Upper lobe of left lung (tissue), 6 donors: ENCODE measurements at regions not wholly inside any gene's neighbourhood (a gene's known extent, or its start where the extent isn't known, plus 50 kb on each side); places are given as distances from the start of the nearest gene placed in this dataset.

ENCODE experiments used
- ATAC-seq, 2 donors: fragments of 200-7000 bp; cut with Tn5 transposase; one replicate each; pipeline ENCODE4 v1.9.1; 2022; ENCODE audit warnings: mild to moderate bottlenecking in 2 of 2, moderate library complexity in 2 of 2; ENCODE audit not compliant: low FRiP score in 2 of 2
- DNase-seq, 2 donors: peaks; one replicate each; pipeline ENCODE4 v3.0.0-alpha.2; 2019 to 2020
- H3K27ac ChIP-seq, 4 donors: fragments of 200-600 bp; sonication (generic); one replicate each; pipeline ENCODE4 v1.5.1; 2016 to 2019
- H3K27me3 ChIP-seq, 4 donors: fragments of 200-600 bp; sonication (generic); one replicate each; pipeline ENCODE4 v1.5.1; 2017 to 2019
- H3K36me3 ChIP-seq, 4 donors: fragments of 200-600 bp; sonication (generic); one replicate each; pipeline ENCODE4 v1.5.1; 2016 to 2019
- H3K4me1 ChIP-seq, 4 donors: fragments of 200-600 bp; sonication (generic); one replicate each; pipeline ENCODE4 v1.5.1; 2018 to 2019
- H3K4me3 ChIP-seq, 4 donors: fragments of 200-600 bp; sonication (generic); one replicate each; pipeline ENCODE4 v1.5.1; 2017 to 2019; ENCODE audit warnings: mild to moderate bottlenecking in 2 of 4, moderate library complexity in 1 of 4
- H3K9me3 ChIP-seq, 4 donors: fragments of 200-600 bp; sonication (generic); one replicate each; pipeline ENCODE4 v1.5.1; 2018 to 2019
- EP300 ChIP-seq, 4 donors: sonication (generic); formaldehyde crosslinking; IDR thresholded peaks; one replicate each; pipeline ENCODE4 v1.5.1; 2017; ENCODE audit warnings: antibody characterized with exemption in 4 of 4, control low read depth in 2 of 4
- POLR2A ChIP-seq, 4 donors: fragments of 450-650 bp; IDR thresholded peaks; one replicate each; pipeline ENCODE4 v1.5.1; 2016 to 2017; ENCODE audit warnings: antibody characterized with exemption in 4 of 4, mild to moderate bottlenecking in 2 of 4
- POLR2AphosphoS5 ChIP-seq, 2 donors: sonication (generic); formaldehyde crosslinking; IDR thresholded peaks; one replicate each; pipeline ENCODE4 v1.5.1; 2017; ENCODE audit warnings: antibody characterized with exemption in 2 of 2
- WGBS, 2 donors: methylation state at CpG; one replicate each; pipeline ENCODE4 v1.1.5; 2017 to 2018; 5-methylcytosine and 5-hydroxymethylcytosine counted together
- TF ChIP-seq, protein P1 (sequence below), 6 experiments: fragments of 450-650 bp in 4 of 6; fragments of 200-600 bp in 2 of 6; sonication (generic) in 2 of 6; IDR thresholded peaks; one replicate each; pipeline ENCODE4 v1.5.1; 2016 to 2019; ENCODE audit warnings: antibody characterized with exemption in 6 of 6
- donor health status: DM: no; HTN: no; CAD: no; lungs with moderate emphysema.
- donor health status: DM: no; HTN: yes; CAD: no; lungs with severe emphysema.

- WGBS, 2 donors, result 65 to 67% methylated on average over 13 of the region's 13 CpGs
- H3K27ac ChIP-seq, result peak overlapping the region in 1 of 4 donors; percentile 53
- DNase-seq (no peak), ATAC-seq (no peak)
- no peaks in the 10 kb centered on the region for H3K9me3 ChIP-seq
- no peak overlapping the region for H3K4me3 ChIP-seq
- no peaks in the 10 kb centered on the region for H3K36me3 ChIP-seq
- no peaks in the 10 kb centered on the region for H3K27me3 ChIP-seq
- no peak for TF ChIP-seq EP300 (IDR thresholded peaks at IDR 0.05)
- TF ChIP-seq, protein P1, sequence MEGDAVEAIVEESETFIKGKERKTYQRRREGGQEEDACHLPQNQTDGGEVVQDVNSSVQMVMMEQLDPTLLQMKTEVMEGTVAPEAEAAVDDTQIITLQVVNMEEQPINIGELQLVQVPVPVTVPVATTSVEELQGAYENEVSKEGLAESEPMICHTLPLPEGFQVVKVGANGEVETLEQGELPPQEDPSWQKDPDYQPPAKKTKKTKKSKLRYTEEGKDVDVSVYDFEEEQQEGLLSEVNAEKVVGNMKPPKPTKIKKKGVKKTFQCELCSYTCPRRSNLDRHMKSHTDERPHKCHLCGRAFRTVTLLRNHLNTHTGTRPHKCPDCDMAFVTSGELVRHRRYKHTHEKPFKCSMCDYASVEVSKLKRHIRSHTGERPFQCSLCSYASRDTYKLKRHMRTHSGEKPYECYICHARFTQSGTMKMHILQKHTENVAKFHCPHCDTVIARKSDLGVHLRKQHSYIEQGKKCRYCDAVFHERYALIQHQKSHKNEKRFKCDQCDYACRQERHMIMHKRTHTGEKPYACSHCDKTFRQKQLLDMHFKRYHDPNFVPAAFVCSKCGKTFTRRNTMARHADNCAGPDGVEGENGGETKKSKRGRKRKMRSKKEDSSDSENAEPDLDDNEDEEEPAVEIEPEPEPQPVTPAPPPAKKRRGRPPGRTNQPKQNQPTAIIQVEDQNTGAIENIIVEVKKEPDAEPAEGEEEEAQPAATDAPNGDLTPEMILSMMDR (IDR thresholded peaks at IDR 0.05), result no peak
- TF ChIP-seq POLR2A (IDR thresholded peaks at IDR 0.05), result no peak
- no peak for TF ChIP-seq POLR2AphosphoS5 (IDR thresholded peaks at IDR 0.05)
- peaks cover 0 to 9% (median 6%) of the 10 kb centered on the region in 4 donors for H3K4me1 ChIP-seq
Observed at GRCh38 chr16:54632322-54633220, 298.1 kb upstream of the IRX5 start.

- DNase-seq (no peak), ATAC-seq (no peak)
- Histone ChIP-seq H3K9me3 (no peaks in the 10 kb centered on the region), H3K4me3 (no peak overlapping the region), H3K27me3 (no peaks in the 10 kb centered on the region), H3K36me3 (no peaks in the 10 kb centered on the region), H3K4me1 (peaks cover 0 to 10% (median 6%) of the 10 kb centered on the region in 4 donors), H3K27ac (no peak overlapping the region)
- TF ChIP-seq, protein P1 (IDR thresholded peaks at IDR 0.05), result no peak
- TF ChIP-seq POLR2AphosphoS5 (IDR thresholded peaks at IDR 0.05) (no peak), EP300 (IDR thresholded peaks at IDR 0.05) (no peak)
- 80 to 83% methylated on average over 4 of the region's 4 CpGs for WGBS, 2 donors
Observed at GRCh38 chr16:54631782-54632181, 298.9 kb upstream of the IRX5 start.

DNA sequence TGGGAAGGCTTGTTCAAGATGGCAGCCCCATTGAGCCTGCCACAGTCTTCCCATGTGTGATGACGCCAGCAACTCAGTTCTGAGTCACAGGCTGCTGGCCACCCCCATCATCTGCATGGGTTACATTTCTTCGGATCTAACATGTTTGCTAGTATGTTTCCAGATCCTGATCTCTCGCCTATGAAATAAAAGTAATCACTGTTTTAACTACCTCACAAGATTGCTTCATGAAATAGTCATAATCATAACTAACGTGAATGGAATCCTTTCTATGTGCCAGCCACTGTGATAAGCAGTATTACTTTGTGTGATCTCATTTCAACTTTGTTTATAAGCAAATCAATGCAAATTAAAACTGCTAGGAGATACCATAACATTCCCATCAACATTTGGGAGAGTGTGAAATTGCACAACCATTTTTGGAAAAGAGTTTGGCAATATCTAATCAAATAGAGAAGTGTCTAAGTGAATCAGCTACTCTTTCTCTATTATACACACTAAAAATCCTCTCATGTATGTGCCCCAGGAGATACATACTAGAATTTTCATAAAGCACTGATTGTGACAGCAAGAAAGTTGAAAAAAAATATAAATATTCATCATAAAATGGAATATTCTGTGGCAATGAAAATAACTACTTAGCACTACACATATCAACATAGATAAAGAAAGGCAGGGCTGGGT, 300.2 kb upstream of the IRX5 start:
- no peaks in the 10 kb centered on the region for H3K9me3 ChIP-seq
- peak in 1 of 2 donors; percentile 58 for ATAC-seq
- peaks cover 0 to 10% (median 6%) of the 10 kb centered on the region in 4 donors for H3K4me1 ChIP-seq
- H3K36me3 ChIP-seq, result no peaks in the 10 kb centered on the region
- H3K4me3 ChIP-seq, result no peak overlapping the region
- TF ChIP-seq POLR2AphosphoS5 (IDR thresholded peaks at IDR 0.05) (no peak), POLR2A (IDR thresholded peaks at IDR 0.05) (no peak), EP300 (IDR thresholded peaks at IDR 0.05) (no peak)
- TF ChIP-seq, protein P1 (IDR thresholded peaks at IDR 0.05), result no peak
- H3K27me3 ChIP-seq, result no peaks in the 10 kb centered on the region
- no peak for DNase-seq
- WGBS, 2 donors, result 78 to 86% methylated on average over 4 of the region's 4 CpGs
- peak overlapping the region in 2 of 4 donors; percentile 35 to 58 for H3K27ac ChIP-seq

- Histone ChIP-seq H3K4me3 (no peak overlapping the region), H3K9me3 (no peaks in the 10 kb centered on the region), H3K27ac (peak overlapping the region in 2 of 4 donors; percentile 44 to 58), H3K27me3 (no peaks in the 10 kb centered on the region), H3K4me1 (peaks cover 0 to 8% (median 6%) of the 10 kb centered on the region in 4 donors), H3K36me3 (no peaks in the 10 kb centered on the region)
- ATAC-seq, result peak; percentile 48 to 74
- WGBS, 2 donors, result 55 to 60% methylated on average over 17 of the region's 17 CpGs
- DNase-seq, result peak in 1 of 2 donors; percentile 53
- no peak for TF ChIP-seq POLR2A (IDR thresholded peaks at IDR 0.05)
- no peak for TF ChIP-seq POLR2AphosphoS5 (IDR thresholded peaks at IDR 0.05)
- TF ChIP-seq, protein P1 (IDR thresholded peaks at IDR 0.05), result no peak
- TF ChIP-seq EP300 (IDR thresholded peaks at IDR 0.05), result no peak
Observed at GRCh38 chr16:54628796-54629625, 301.7 kb upstream of the IRX5 start.
